Endothelial cell of umbilical vein (primary cell): ENCODE measurements at regions not wholly inside any gene's neighbourhood (a gene's known extent, or its start where the extent isn't known, plus 50 kb on each side); places are given as distances from the start of the nearest gene placed in this dataset.

ENCODE experiments used
- BruUV-seq: library from RNA; stranded (reverse); fragments of 400-500 nt; replicated peaks from 2 replicates; lab custom pipeline; 2021; lab: Mats Ljungman, UMichigan
- CTCF ChIA-PET: fragments of 300-600, 350-600 bp; sonication (Branson Sonifier 250); formaldehyde crosslinking; loops from one replicate; lab custom pipeline; 2021; ENCODE audit warnings: antibody characterized with exemption, inconsistent platforms; lab: Charles Lee
- POLR2A ChIA-PET: fragments of 300-600, 350-600 bp; sonication (Branson Sonifier 250); formaldehyde crosslinking; loops from one replicate; lab custom pipeline; 2021; ENCODE audit warnings: antibody characterized with exemption, inconsistent platforms; lab: Charles Lee
- DNase-seq: peaks from one replicate; pipeline ENCODE4 v3.0.0-alpha.2; 2011; ENCODE audit warnings: low read depth, low spot score
- FAIRE-seq: peaks from 2 replicates; lab custom pipeline; 2011; peaks lifted over from hg19 to GRCh38; lab: Jason Lieb, UNC
- H2AFZ ChIP-seq: 2 replicates; pipeline ENCODE4 v1.6.0; 2012; ENCODE audit warnings: low read depth, low read length, control low read depth, inconsistent platforms
- H3K27ac ChIP-seq: 2 replicates; pipeline ENCODE4 v1.5.1; 2011; ENCODE audit warnings: low read depth, mild to moderate bottlenecking, control low read depth, low read length, moderate library complexity; ENCODE audit not compliant: insufficient read depth
- H3K27me3 ChIP-seq, 2 experiments: 2 replicates each; pipeline versions ENCODE4 v1.6.0 to v1.6.1; 2011; ENCODE audit warnings: low read length in 2 of 2, mixed read lengths in 1 of 2; ENCODE audit not compliant: control insufficient read depth in 2 of 2, insufficient read depth in 2 of 2
- H3K36me3 ChIP-seq, 2 experiments: 2 replicates in 1 of 2; 3 replicates in 1 of 2; pipeline ENCODE4 v1.5.1; 2011; ENCODE audit warnings: low read length in 2 of 2, mild to moderate bottlenecking in 1 of 2, moderate library complexity in 1 of 2; ENCODE audit not compliant: control insufficient read depth in 2 of 2, insufficient read depth in 2 of 2; ENCODE audit errors: extremely low read depth in 1 of 2
- H3K4me1 ChIP-seq: 3 replicates; pipeline ENCODE4 v1.5.1; 2011; ENCODE audit warnings: mild to moderate bottlenecking, low read length; ENCODE audit not compliant: control insufficient read depth, insufficient read depth; ENCODE audit errors: extremely low read depth
- H3K4me2 ChIP-seq: 2 replicates; pipeline ENCODE4 v1.6.1; 2011; ENCODE audit warnings: low read length, control low read depth, mixed read lengths; ENCODE audit not compliant: insufficient read depth
- H3K4me3 ChIP-seq, 3 experiments: fragments of 200-600 bp in 1 of 3; sonication (generic), shearing (Covaris generic) in 1 of 3; replicated peaks in 1 of 3; 2 replicates each; pipeline ENCODE4 v1.5.1; 2011 to 2016; ENCODE audit warnings: control low read depth in 3 of 3, low read length in 3 of 3, mild to moderate bottlenecking in 2 of 3, inconsistent platforms in 1 of 3, low read depth in 1 of 3, moderate library complexity in 1 of 3; ENCODE audit not compliant: insufficient read depth in 1 of 3
- H3K79me2 ChIP-seq: 2 replicates; pipeline ENCODE4 v1.6.0; 2012; ENCODE audit warnings: low read length, inconsistent platforms; ENCODE audit not compliant: control insufficient read depth, insufficient read depth
- H3K9ac ChIP-seq: replicated peaks from 2 replicates; pipeline ENCODE3; 2011; ENCODE audit warnings: low read length, control low read depth; ENCODE audit not compliant: insufficient read depth; ENCODE audit errors: extremely low read depth
- H3K9me1 ChIP-seq: replicated peaks from 3 replicates; pipeline ENCODE4 v1.6.0; 2011; ENCODE audit warnings: mild to moderate bottlenecking, low read length; ENCODE audit not compliant: control insufficient read depth, insufficient read depth; ENCODE audit errors: extremely low read depth
- H3K9me3 ChIP-seq: replicated peaks from 2 replicates; pipeline ENCODE4 v1.5.1; 2012; ENCODE audit warnings: low read length, inconsistent platforms; ENCODE audit not compliant: control insufficient read depth, insufficient read depth
- H4K20me1 ChIP-seq: replicated peaks from 2 replicates; pipeline ENCODE3; 2011; ENCODE audit warnings: mild to moderate bottlenecking, low read length; ENCODE audit not compliant: control insufficient read depth, insufficient read depth; ENCODE audit errors: extremely low read depth
- CTCF ChIP-seq, 2 donors: IDR thresholded peaks; 1 replicate in 1 of 2; 2 replicates in 1 of 2; pipeline ENCODE4 v1.5.1; 2011; ENCODE audit warnings: low read length in 2 of 2, mild to moderate bottlenecking in 2 of 2, moderate library complexity in 2 of 2, control low read depth in 1 of 2, inconsistent platforms in 1 of 2, low read depth in 1 of 2; ENCODE audit not compliant: insufficient read depth in 1 of 2; ENCODE audit errors: extremely low read depth in 1 of 2
- EZH2 ChIP-seq: IDR thresholded peaks from 2 replicates; pipeline ENCODE4 v1.6.1; 2012; ENCODE audit warnings: borderline replicate concordance, low read depth, mild to moderate bottlenecking, moderate library complexity, low read length, inconsistent platforms; ENCODE audit not compliant: severe bottlenecking
- FOS ChIP-seq: IDR thresholded peaks from 2 replicates; pipeline ENCODE4 v1.6.1; 2011; ENCODE audit warnings: mild to moderate bottlenecking, low read length, moderate library complexity, borderline replicate concordance; ENCODE audit not compliant: insufficient read depth
- GATA2 ChIP-seq: IDR thresholded peaks from 2 replicates; pipeline ENCODE4 v1.7.0; 2011; ENCODE audit warnings: low read depth, mild to moderate bottlenecking, moderate library complexity, mixed read lengths, low read length; ENCODE audit not compliant: insufficient read length, insufficient read depth
- JUN ChIP-seq: IDR thresholded peaks from 2 replicates; pipeline ENCODE4 v1.6.1; 2011; ENCODE audit warnings: borderline replicate concordance, low read depth; ENCODE audit not compliant: insufficient read length, insufficient read depth
- MYC ChIP-seq: IDR thresholded peaks from one replicate; pipeline ENCODE4 v1.6.1; 2011; ENCODE audit warnings: mild to moderate bottlenecking, low read depth, low read length
- POLR2A ChIP-seq: IDR thresholded peaks from 2 replicates; pipeline ENCODE4 v1.6.1; 2012; ENCODE audit warnings: low read depth, mild to moderate bottlenecking, control low read depth, low read length
- POLR2AphosphoS5 ChIP-seq: IDR thresholded peaks from 2 replicates; pipeline ENCODE4 v1.6.1; 2012; ENCODE audit warnings: low read depth, mild to moderate bottlenecking, control low read depth, low read length, moderate library complexity; ENCODE audit not compliant: insufficient read depth
- dilution Hi-C: fragments of 300-500 bp; cut with MboI; formaldehyde crosslinking; loops from one replicate; pipeline ENCODE4 v1.15.0; 2019; ENCODE audit warnings: low sequenced_read_pairs; ENCODE audit not compliant: extremely low pct_ligation_motif_present
- intact Hi-C: fragments of 100-400 bp; cut with micrococcal nuclease; formaldehyde crosslinking; loops from one replicate; pipeline ENCODE4 v1.10.0; 2022
- TF ChIP-seq, protein P1 (sequence below): IDR thresholded peaks from 2 replicates; pipeline ENCODE4 v1.6.1; 2011; ENCODE audit not compliant: insufficient read depth, insufficient read length

- no peaks in the 10 kb centered on the region for H3K79me2 ChIP-seq
- H3K4me2 ChIP-seq: no peak overlapping the region
- dilution Hi-C loops: no loop called here
- peaks cover 2% of the 10 kb centered on the region for H3K9me3 ChIP-seq
- no peaks in the 10 kb centered on the region for H3K4me1 ChIP-seq
- intact Hi-C loops: no loop called here
- DNase-seq (no peak), FAIRE-seq (no peak)
- CTCF ChIA-PET: no interaction called here
- H3K27ac ChIP-seq: no peak overlapping the region
- H3K9ac ChIP-seq: no peak overlapping the region
- no peak overlapping the region for H3K4me3 ChIP-seq
- H2AFZ ChIP-seq: no peak overlapping the region
- TF ChIP-seq POLR2A (no peak), MYC (no peak), EZH2 (no peak), JUN (no peak), GATA2 (no peak), FOS (no peak), POLR2AphosphoS5 (no peak), CTCF (IDR thresholded peaks at IDR 0.05; ENCODE audit: extremely low read depth in 1 of 2, insufficient read depth in 1 of 2, low read depth in 1 of 2, low read length in 2 of 2) (no peak)
- TF ChIP-seq, protein P1, sequence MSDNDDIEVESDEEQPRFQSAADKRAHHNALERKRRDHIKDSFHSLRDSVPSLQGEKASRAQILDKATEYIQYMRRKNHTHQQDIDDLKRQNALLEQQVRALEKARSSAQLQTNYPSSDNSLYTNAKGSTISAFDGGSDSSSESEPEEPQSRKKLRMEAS: no peak
- H3K36me3 ChIP-seq: no peaks in the 10 kb centered on the region
- BruUV-seq: no TSS peak
- H3K27me3 ChIP-seq: no peaks in the 10 kb centered on the region
- POLR2A ChIA-PET: no interaction called here
- H3K9me1 ChIP-seq: no peaks in the 10 kb centered on the region
- H4K20me1 ChIP-seq: no peaks in the 10 kb centered on the region
Observed at GRCh38 chr22:48253573-48253972, 1491.1 kb downstream of the TBC1D22A start.
